Testis (tissue), 2 donors: ENCODE measurements at regions not wholly inside any gene's neighbourhood (a gene's known extent, or its start where the extent isn't known, plus 50 kb on each side); places are given as distances from the start of the nearest gene placed in this dataset.

Experiments used
- CTCF ChIP-seq, 3 experiments: fragments of 450-650 bp in 2 of 3; fragments of 200-600 bp in 1 of 3; sonication (generic) in 1 of 3; IDR thresholded peaks; one replicate each; pipeline ENCODE4 v1.5.1; 2016 to 2019; ENCODE audit warnings: antibody characterized with exemption in 3 of 3, mild to moderate bottlenecking in 2 of 3, moderate library complexity in 1 of 3
- POLR2A ChIP-seq: fragments of 450-650 bp; IDR thresholded peaks from one replicate; pipeline ENCODE4 v1.6.1; 2017; ENCODE audit warnings: antibody characterized with exemption, mild to moderate bottlenecking, moderate library complexity

- no peak for TF ChIP-seq CTCF (IDR thresholded peaks at IDR 0.05)
- no peak for TF ChIP-seq POLR2A
These were observed 748.7 kb downstream of the BCL11A start for GRCh38 chr2:59804732-59805131.
